ENCODE measurements at regions not wholly inside any gene's neighbourhood (a gene's known extent, or its start where the extent isn't known, plus 50 kb on each side); places are given as distances from the start of the nearest gene placed in this dataset.

DNA sequence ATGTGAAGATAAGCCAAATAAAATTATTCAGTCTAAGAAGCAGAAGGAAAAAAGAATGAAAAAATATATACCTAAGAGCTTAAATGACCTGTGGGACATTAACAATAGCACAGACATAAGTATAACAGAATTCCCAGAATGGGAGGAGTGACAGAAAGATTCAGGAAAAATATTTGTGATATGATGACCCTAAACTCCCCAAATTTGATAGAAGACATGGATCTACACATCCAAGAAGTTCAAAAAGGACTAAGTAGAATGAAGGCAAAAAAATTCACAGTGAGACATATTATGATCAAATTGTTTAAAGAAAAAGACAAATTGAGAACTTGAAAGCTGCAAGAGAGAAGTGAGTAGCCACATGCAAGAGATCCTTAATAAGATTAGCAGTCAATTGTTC lies 211.4 kb upstream of the OR4E1 start:
- no peaks in the 10 kb centered on the region for H3K9me1 ChIP-seq (ENCODE audit: control insufficient read depth, extremely low read depth, insufficient read depth, low read length)
- dilution Hi-C loops (cut with MboI; ENCODE audit: extremely low pct_ligation_motif_present, low sequenced_read_pairs) = no loop called here
- FAIRE-seq (no peak), DNase-seq (ENCODE audit: low read depth, low spot score) (no peak)
- H3K27me3 ChIP-seq (ENCODE audit: control insufficient read depth, extremely low read depth, insufficient read depth, low read length) = peaks cover 3% of the 10 kb centered on the region
- no peak overlapping the region for H3K27ac ChIP-seq (ENCODE audit: control insufficient read depth, insufficient read depth, low read length)
- H3K79me2 ChIP-seq (ENCODE audit: control insufficient read depth, insufficient read depth, low read length) = no peaks in the 10 kb centered on the region
- no peak overlapping the region for H3K4me3 ChIP-seq (ENCODE audit: control insufficient read depth in 2 of 3, extremely low read depth in 1 of 3, insufficient read depth in 2 of 3, low read depth in 1 of 3, low read length in 3 of 3)
- TF ChIP-seq EZH2 (IDR thresholded peaks at IDR 0.05; ENCODE audit: low read length) = no peak
- TF ChIP-seq, protein P1, sequence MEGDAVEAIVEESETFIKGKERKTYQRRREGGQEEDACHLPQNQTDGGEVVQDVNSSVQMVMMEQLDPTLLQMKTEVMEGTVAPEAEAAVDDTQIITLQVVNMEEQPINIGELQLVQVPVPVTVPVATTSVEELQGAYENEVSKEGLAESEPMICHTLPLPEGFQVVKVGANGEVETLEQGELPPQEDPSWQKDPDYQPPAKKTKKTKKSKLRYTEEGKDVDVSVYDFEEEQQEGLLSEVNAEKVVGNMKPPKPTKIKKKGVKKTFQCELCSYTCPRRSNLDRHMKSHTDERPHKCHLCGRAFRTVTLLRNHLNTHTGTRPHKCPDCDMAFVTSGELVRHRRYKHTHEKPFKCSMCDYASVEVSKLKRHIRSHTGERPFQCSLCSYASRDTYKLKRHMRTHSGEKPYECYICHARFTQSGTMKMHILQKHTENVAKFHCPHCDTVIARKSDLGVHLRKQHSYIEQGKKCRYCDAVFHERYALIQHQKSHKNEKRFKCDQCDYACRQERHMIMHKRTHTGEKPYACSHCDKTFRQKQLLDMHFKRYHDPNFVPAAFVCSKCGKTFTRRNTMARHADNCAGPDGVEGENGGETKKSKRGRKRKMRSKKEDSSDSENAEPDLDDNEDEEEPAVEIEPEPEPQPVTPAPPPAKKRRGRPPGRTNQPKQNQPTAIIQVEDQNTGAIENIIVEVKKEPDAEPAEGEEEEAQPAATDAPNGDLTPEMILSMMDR (optimal IDR thresholded peaks at IDR 0.05 in 1 of 3, IDR thresholded peaks at IDR 0.05 in 1 of 3, conservative IDR thresholded peaks at IDR 0.05 in 1 of 3; ENCODE audit: extremely low read depth in 1 of 3, insufficient read depth in 2 of 3, low read length in 3 of 3) = no peak
- H3K4me1 ChIP-seq (ENCODE audit: control insufficient read depth, extremely low read depth, insufficient read depth, low read length) = no peaks in the 10 kb centered on the region
- no peak overlapping the region for H3K9ac ChIP-seq (ENCODE audit: control insufficient read depth, extremely low read depth, insufficient read depth, low read length)
- no peak overlapping the region for H3K4me2 ChIP-seq (ENCODE audit: control insufficient read depth, extremely low read depth, insufficient read depth, low read depth, low read length)
- no peak overlapping the region for H2AFZ ChIP-seq (ENCODE audit: control insufficient read depth, low read length)
- no peaks in the 10 kb centered on the region for H4K20me1 ChIP-seq (ENCODE audit: control insufficient read depth, extremely low read depth, insufficient read depth, low read length)
- H3K9me3 ChIP-seq (ENCODE audit: control insufficient read depth, low read depth, low read length) = no peaks in the 10 kb centered on the region
- no peaks in the 10 kb centered on the region for H3K36me3 ChIP-seq (ENCODE audit: control insufficient read depth in 2 of 2, extremely low read depth in 1 of 2, insufficient read depth in 2 of 2, low read length in 2 of 2)

DNA sequence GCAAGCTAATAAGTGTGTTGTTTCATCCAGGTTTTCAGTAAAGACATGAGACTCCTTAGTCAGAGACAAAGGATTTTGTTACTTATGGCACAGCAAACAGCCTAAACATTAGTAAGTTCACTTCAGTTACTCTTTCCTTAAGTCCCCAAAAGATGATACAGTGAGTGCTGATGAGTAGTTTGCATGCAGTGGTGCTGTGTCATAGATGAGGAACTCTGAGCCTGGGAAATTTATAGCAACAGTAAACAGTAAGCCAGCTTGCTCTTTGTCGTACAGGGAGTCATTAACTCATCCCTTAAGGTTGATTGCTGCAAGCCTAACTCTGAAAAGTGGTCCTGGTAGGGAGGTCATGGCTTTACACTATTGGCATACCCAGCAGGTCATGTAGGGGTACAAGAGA lies 208.6 kb upstream of the OR4E1 start:
- H3K27me3 ChIP-seq (ENCODE audit: control insufficient read depth, extremely low read depth, insufficient read depth, low read length) = peaks cover 3% of the 10 kb centered on the region
- H3K4me1 ChIP-seq (ENCODE audit: control insufficient read depth, extremely low read depth, insufficient read depth, low read length) = no peaks in the 10 kb centered on the region
- DNase-seq (ENCODE audit: low read depth, low spot score) (no peak), FAIRE-seq (no peak)
- no peak for TF ChIP-seq EZH2 (IDR thresholded peaks at IDR 0.05; ENCODE audit: low read length)
- TF ChIP-seq, protein P1 (optimal IDR thresholded peaks at IDR 0.05 in 1 of 3, IDR thresholded peaks at IDR 0.05 in 1 of 3, conservative IDR thresholded peaks at IDR 0.05 in 1 of 3; ENCODE audit: extremely low read depth in 1 of 3, insufficient read depth in 2 of 3, low read length in 3 of 3) = no peak
- H3K9ac ChIP-seq (ENCODE audit: control insufficient read depth, extremely low read depth, insufficient read depth, low read length) = no peak overlapping the region
- no peak overlapping the region for H2AFZ ChIP-seq (ENCODE audit: control insufficient read depth, low read length)
- H3K9me1 ChIP-seq (ENCODE audit: control insufficient read depth, extremely low read depth, insufficient read depth, low read length) = no peaks in the 10 kb centered on the region
- H3K9me3 ChIP-seq (ENCODE audit: control insufficient read depth, low read depth, low read length) = no peaks in the 10 kb centered on the region
- H3K4me2 ChIP-seq (ENCODE audit: control insufficient read depth, extremely low read depth, insufficient read depth, low read depth, low read length) = no peak overlapping the region
- no peak overlapping the region for H3K4me3 ChIP-seq (ENCODE audit: control insufficient read depth in 2 of 3, extremely low read depth in 1 of 3, insufficient read depth in 2 of 3, low read depth in 1 of 3, low read length in 3 of 3)
- dilution Hi-C loops (cut with MboI; ENCODE audit: extremely low pct_ligation_motif_present, low sequenced_read_pairs) = no loop called here
- H4K20me1 ChIP-seq (ENCODE audit: control insufficient read depth, extremely low read depth, insufficient read depth, low read length) = no peaks in the 10 kb centered on the region
- H3K79me2 ChIP-seq (ENCODE audit: control insufficient read depth, insufficient read depth, low read length) = no peaks in the 10 kb centered on the region
- no peaks in the 10 kb centered on the region for H3K36me3 ChIP-seq (ENCODE audit: control insufficient read depth in 2 of 2, extremely low read depth in 1 of 2, insufficient read depth in 2 of 2, low read length in 2 of 2)
- H3K27ac ChIP-seq (ENCODE audit: control insufficient read depth, insufficient read depth, low read length) = no peak overlapping the region
